HG02571 (cell line): ENCODE measurements at regions not wholly inside any gene's neighbourhood (a gene's known extent, or its start where the extent isn't known, plus 50 kb on each side); places are given as distances from the start of the nearest gene placed in this dataset.

Experiments used
- ATAC-seq: cut with Tn5 transposase; IDR thresholded peaks from one replicate; pipeline ENCODE4 v1.9.1; 2021; ENCODE audit warnings: mild to moderate bottlenecking, moderate library complexity; ENCODE audit not compliant: unreplicated experiment

DNA sequence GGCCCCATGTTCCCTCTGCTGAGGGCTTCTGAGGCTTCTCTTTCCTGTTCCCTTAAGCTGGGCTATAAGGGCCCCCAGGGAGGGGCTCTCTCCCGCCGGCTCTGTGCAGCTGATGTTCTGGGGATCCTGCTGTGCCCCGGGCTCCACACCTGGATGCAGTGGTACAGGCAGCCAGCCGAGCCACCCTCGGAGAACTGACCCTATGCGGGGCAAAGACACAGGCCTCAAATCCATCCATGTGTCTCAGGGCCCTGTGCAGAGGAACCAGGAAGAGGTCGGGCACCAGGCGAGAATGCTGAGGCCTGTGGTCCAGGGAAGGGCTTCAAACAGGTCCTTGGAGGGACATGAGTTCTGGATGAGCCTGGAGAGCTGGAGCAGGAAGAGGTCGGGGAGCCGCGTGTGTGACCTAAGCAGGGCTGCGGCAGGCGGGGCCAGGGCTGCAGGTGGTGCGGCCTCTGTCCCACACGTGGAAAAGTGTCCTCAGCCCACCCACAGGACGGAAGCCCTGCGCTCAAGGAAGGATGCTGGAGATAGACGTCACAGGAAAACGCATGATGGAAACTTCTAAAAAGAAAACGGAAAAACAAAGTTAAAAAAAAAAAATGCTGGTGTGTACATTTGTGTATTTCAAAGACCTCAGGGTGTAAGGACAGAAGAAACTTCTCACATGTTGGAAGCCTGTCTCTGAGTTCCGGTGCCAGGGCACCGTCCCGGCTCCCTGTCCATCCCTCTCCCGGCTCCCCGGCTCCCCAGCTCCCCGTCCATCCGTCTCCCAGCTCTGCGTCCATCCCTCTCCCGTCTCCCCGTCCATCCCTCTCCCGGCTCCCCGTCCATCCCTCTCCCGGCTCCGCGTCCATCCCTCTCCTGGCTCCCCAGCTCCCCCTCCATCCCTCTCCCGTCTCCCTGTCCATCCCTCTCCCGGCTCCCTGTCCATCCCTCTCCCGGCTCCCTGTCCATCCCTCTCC, 1149.2 kb downstream of the BRD1 start:
- ATAC-seq = no peak

DNA sequence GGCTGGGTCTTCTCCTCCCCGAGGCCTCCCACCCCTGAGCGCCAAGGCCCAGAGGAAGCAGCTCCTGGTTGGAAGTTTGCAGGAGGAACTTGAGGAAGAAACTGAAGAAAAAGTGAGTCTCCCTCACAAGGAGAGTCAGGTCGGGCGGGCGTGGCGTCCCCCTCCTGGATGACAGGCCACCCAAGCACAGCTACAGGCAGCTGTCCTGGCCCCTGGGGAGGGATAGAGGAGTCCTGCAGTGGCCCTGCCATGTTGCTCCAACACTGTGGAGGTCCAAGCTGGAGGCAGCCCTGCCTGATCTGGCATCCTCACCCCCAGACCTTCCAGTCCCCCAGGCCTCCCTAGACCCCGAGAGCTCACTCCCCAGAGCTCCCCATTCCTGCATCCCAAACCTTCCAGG, 1150.1 kb downstream of the BRD1 start:
- no peak for ATAC-seq

- no peak for ATAC-seq
Measured at GRCh38 chr22:48677168-48677520, 1150.5 kb downstream of the BRD1 start.

GRCh38 chr22:48676266-48677167, 1151.2 kb downstream of the BRD1 start:
- ATAC-seq = no peak

DNA sequence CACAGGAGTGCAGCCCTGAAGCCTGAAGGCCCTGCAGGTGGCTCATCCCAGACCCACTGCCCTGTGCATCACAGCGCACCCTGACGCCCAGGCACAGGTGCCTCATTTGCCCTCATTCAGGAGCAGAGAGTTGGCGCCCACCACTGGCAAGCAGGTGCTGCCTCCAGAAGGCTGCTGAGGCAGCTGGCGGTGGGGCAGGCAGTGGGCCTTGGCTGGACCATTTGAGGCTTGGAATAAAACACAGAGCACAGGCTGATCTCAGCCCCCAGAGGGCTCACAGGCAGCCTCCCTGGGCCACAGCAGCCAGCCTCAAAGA, 1151.9 kb downstream of the BRD1 start:
- no peak for ATAC-seq

DNA sequence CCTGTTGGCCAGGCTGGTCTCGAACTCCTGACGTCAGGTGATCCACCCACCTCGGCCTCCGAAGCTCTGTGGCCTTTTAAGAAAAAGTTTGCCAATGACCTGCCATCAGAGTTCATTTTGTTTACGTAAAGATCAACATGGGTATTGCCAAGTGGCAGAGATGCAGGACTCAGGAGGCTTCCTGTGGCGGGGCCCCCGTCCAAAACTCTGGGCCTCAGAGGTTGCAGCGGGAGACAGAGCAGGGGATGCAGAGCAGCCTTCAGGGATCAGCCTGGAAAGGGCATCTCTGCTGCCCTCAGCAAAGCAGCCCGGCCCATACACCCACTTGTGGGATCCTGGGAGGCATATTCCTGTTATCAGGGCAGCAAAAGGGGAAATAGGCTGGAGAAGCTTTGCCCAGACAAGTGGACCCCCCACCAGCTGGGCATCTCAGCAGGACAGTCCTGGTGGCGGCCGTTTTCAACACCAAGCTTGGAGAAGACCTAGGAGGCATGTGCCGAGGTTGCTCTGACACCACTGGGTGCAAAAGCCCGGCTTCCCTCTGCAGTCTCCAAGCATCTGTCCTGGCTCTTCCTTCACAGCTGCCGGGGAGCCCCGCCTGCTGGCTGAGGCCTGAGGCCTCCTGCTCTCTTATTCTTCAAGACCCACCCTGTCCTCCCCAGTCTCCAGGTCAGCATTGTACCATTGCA, 1152.4 kb downstream of the BRD1 start:
- no peak for ATAC-seq

GRCh38 chr22:48673806-48674500, 1153.7 kb downstream of the BRD1 start:
- no peak for ATAC-seq

- ATAC-seq = no peak
Measured at GRCh38 chr22:48672387-48672786, 1155.3 kb downstream of the BRD1 start.

- no peak for ATAC-seq
Measured at GRCh38 chr22:48670731-48671130, 1156.9 kb downstream of the BRD1 start.

DNA sequence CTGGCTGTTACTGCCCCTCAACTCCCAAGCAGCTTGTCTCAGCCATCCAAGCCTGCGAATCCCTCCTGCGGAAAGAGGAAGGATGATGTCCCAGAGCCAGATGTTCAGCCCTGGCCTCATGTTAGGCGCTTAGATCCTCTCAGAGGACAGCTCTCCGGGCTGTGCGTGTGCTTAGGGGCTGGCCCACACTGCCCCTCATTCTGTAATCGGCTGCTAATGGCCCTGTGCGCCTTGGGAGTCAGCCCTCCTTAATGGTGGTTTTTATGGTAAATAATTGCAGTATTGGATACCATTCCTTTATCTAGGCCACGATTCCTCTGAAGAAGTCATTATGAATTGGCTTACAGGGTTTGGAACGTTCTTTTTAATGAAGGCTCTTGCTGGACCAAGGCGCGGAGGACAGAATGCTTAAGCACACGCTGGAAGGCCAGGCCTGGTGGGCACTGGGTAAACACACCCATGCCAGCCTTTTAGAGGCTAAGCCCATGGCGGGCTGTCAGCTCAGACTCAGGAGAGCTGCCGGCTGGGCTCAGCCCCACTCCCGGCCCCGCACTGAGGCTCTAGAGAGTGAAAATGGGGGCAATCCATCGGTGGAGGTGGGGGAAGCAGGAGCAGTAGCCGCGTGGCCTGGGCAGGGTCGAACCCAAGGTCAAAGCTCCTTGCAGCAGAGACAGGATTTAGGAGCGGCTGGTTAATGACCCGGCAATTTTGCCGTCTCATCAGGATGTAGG, 1157.5 kb downstream of the BRD1 start:
- no peak for ATAC-seq

- ATAC-seq = no peak
Measured at GRCh38 chr22:48669226-48669625, 1158.4 kb downstream of the BRD1 start.

DNA sequence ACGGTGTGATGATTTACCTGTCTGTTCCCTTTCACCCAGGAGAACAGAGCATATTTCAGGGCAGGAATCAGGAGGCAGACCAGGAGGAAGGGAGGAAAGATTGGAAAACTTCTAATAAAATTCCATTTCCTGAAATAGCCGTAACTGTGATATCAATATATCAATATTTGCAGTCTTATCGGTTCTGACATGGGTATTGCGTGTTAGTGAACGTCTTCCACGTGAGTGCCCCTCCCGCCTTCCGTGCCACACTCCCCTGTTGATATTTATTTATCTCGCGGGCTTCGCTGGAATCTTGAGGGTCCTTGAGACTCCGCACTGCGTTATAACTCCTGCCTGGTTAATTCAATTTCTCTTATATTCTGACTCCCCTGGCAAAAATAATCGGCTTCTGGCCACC, 1160.4 kb downstream of the BRD1 start:
- no peak for ATAC-seq

DNA sequence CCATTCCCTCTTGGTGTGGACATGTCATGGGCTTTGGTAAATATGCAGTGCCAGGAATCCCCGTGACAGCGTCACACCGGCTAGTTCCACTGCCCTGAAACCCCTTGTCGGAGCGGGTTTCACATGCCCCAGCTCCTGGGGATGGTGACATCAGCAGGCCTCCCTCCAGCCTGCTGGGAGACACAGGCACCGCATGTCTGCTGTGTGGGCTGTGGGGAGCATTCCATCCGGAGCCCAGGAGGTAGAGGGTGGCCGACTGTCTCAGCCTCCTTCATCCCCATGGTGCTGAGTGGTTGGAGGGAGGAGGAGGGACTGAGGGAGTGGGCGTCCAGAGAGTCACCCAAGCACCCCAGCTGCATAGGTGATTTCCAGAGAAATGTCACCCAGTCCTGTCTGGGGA, 1161.1 kb downstream of the BRD1 start:
- ATAC-seq = no peak

DNA sequence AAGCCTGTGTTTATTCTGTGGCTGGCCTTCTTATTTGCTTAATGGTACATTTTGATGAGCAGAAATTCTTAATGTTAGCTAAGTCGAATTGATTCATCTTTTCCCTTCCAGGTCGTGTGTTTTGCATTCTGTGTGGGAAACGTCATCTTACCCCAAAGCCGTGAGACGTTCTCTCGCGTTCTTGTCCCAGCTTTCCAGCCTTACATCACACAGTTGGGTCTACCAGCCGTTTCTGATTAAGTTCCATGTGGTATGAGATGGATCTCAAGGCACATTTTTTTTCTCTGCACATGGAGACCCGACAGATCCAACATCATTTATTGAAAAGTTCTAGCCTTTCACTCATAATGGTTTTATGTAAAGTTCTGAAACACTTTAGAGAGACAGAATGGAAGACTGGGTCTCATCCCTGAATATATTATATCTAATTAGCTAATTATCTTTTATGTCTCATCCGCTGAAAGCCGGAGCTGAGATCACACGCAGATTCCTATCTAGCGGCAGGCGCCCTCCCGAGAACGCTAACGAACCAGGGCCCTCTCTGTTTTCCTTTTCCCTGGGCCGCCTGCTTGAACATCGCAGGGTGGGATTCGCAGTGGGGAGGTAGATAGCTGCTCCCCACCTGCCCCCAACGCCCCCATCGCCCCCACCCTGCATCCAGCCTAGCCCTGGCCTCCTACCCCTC, 1162.2 kb downstream of the BRD1 start:
- ATAC-seq = no peak

- ATAC-seq = no peak
Measured at GRCh38 chr22:48664586-48664985, 1163.1 kb downstream of the BRD1 start.

DNA sequence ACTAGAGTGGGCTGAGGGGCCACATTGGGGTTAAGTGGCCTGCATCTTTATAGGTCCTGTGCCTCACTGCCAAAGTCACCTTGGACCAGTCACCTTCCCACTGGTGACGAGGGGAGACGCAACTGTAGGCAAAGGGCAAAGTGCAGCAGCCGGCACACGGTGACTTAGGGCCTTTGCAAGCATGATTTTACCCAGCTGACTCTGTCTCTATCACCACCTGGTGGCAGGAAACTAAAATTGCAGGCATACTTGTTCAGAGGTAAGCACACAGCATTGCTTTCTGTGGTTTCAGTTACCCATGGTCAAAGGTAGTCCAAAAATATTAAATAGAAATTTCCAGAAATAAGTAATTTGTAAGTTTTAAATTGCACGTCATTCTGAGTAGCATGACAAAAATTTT, 1164.4 kb downstream of the BRD1 start:
- no peak for ATAC-seq

DNA sequence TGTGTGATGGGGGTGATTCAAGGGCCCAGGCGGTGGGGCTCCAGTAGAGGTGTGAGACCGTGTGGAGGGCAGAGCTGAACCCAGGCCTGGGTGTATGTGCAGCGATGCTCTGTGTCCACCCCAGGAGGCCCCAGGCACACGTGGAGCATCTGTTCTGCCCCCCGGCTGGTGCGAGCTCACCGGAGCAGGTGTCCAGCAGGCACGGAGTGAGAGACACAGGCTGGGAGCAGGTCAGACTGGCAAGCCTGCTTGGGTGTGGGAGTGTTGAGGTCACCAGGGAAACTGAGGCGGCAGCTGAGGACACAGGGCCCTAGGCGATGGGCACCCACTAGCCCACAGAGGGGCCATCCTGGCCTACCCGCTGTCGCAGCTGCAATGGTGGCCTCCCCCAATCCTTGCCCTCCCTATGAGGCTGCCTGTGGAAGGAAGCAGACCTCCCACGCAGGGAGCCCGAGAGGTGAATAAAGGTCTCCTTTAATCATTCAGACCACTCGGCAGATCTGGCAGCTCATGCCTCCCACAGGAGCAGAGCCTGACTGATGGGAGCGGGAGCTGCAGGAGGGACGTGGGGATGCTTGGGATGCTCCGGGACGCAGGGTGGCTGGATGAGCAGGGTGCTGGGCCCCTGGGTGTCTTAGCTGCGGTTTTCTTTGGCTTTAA, 1165.1 kb downstream of the BRD1 start:
- ATAC-seq = no peak

- no peak for ATAC-seq
Measured at GRCh38 chr22:48661984-48662383, 1165.7 kb downstream of the BRD1 start.
